Nephron progenitor cell (in vitro differentiated cells): ENCODE measurements at regions not wholly inside any gene's neighbourhood (a gene's known extent, or its start where the extent isn't known, plus 50 kb on each side); places are given as distances from the start of the nearest gene placed in this dataset.

Source experiments
- DNase-seq: peaks from one replicate; pipeline ENCODE4 v3.0.0; 2021
- H3K27ac Mint-ChIP-seq: 2 replicates; pipeline ENCODE4 v1.8.0; 2021; ENCODE audit warnings: mild to moderate bottlenecking, moderate library complexity, mixed read lengths
- H3K27me3 Mint-ChIP-seq: 2 replicates; pipeline ENCODE4 v1.8.0; 2021; ENCODE audit warnings: mild to moderate bottlenecking, low read depth, mixed read lengths; ENCODE audit not compliant: poor library complexity
- H3K36me3 Mint-ChIP-seq: 2 replicates; pipeline ENCODE4 v1.8.0; 2021; ENCODE audit warnings: low read depth, mixed read lengths
- H3K4me1 Mint-ChIP-seq: 2 replicates; pipeline ENCODE4 v1.8.0; 2021; ENCODE audit warnings: mixed read lengths
- H3K4me3 Mint-ChIP-seq: 2 replicates; pipeline ENCODE4 v1.8.0; 2021; ENCODE audit warnings: mild to moderate bottlenecking, moderate library complexity, mixed read lengths
- H3K9me3 Mint-ChIP-seq: 2 replicates; pipeline ENCODE4 v1.8.0; 2021; ENCODE audit warnings: mild to moderate bottlenecking, moderate library complexity, mixed read lengths
- TF ChIP-seq, protein P1 (sequence below): fragments of 200-600 bp; sonication (generic); IDR thresholded peaks from 2 replicates; pipeline ENCODE4 v1.5.0; 2021; ENCODE audit warnings: antibody characterized with exemption

DNA sequence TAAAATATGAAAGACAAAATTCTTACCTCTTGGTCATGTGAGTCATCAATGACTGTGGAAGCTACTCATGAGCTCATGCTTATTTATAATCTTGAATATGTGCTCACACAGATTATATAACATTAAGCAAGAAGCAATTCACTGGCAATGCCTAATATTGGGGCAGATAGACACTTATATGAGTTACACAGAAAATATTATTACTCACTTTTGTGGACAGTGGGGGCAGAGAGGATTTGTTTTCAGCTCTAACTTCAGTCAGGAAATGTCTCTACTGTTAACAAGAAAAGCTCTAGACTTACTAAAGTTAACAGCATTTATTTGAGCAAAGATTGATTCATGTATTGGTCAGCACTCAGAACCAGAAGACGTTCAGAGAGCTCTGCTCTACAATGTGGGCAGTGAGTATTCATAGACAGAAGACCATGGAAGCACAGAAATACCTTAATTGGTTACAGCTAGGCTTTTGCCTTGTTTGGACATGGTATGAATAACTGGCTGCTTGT is 85.8 kb upstream of the AHI1 start:
- TF ChIP-seq, protein P1, sequence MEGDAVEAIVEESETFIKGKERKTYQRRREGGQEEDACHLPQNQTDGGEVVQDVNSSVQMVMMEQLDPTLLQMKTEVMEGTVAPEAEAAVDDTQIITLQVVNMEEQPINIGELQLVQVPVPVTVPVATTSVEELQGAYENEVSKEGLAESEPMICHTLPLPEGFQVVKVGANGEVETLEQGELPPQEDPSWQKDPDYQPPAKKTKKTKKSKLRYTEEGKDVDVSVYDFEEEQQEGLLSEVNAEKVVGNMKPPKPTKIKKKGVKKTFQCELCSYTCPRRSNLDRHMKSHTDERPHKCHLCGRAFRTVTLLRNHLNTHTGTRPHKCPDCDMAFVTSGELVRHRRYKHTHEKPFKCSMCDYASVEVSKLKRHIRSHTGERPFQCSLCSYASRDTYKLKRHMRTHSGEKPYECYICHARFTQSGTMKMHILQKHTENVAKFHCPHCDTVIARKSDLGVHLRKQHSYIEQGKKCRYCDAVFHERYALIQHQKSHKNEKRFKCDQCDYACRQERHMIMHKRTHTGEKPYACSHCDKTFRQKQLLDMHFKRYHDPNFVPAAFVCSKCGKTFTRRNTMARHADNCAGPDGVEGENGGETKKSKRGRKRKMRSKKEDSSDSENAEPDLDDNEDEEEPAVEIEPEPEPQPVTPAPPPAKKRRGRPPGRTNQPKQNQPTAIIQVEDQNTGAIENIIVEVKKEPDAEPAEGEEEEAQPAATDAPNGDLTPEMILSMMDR, result no peak
- Mint-ChIP-seq H3K36me3 (no peaks in the 10 kb centered on the region), H3K4me1 (no peaks in the 10 kb centered on the region)

DNA sequence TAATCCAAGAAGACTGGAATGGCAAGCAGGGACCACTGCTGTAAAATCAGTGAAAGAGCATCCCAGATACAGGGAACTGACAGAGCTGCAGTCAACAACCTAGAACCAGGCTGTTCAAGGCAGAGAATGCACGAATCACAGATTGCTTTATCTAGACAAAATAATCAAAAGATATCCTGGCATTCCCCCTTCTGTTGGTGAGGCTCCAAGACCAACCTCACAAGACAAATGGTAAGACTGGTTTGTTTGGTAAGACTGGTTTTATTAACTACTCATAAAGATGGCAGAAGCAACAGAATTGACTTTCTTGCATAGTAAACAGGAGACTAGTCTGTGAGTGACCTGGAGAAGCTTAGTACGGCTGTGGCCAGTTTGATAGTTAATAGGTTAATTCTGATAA is 88.8 kb upstream of the AHI1 start:
- peaks cover 3% of the 10 kb centered on the region for H3K36me3 Mint-ChIP-seq
- H3K27me3 Mint-ChIP-seq, result peaks cover 4% of the 10 kb centered on the region
- H3K4me1 Mint-ChIP-seq, result no peaks in the 10 kb centered on the region
- no peak overlapping the region for H3K27ac Mint-ChIP-seq
- H3K4me3 Mint-ChIP-seq, result no peak overlapping the region
- H3K9me3 Mint-ChIP-seq, result no peaks in the 10 kb centered on the region
- TF ChIP-seq, protein P1, result no peak
- no peak for DNase-seq

More for the DNA sequence above, 85.8 kb upstream of the AHI1 start:
- Mint-ChIP-seq H3K27ac (no peak overlapping the region), H3K27me3 (peaks cover 4% of the 10 kb centered on the region), H3K4me3 (no peak overlapping the region), H3K9me3 (no peaks in the 10 kb centered on the region)
- DNase-seq, result no peak

DNA sequence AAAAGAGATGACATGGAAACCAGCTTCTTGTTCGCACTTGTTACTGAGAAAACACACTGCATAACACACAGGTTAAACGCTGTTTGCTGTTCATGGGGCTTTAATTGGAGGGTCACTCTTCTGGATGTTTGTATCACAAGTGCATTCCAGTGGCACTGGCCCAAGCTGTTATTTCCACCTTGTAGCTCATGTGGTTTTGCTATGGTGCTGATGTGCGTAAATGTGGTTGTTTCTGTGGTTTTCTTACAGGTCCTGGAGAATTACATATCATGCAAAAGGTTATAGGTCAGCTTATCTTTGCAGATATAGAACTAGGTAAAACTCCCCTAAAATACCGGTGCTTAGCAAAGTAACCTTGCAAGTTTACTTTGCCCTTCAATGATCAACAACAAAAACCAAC is 89.3 kb upstream of the AHI1 start:
- H3K27me3 Mint-ChIP-seq, result peaks cover 4% of the 10 kb centered on the region
- H3K4me1 Mint-ChIP-seq, result no peaks in the 10 kb centered on the region
- DNase-seq, result no peak
- no peaks in the 10 kb centered on the region for H3K9me3 Mint-ChIP-seq
- H3K27ac Mint-ChIP-seq, result no peak overlapping the region
- peaks cover 3% of the 10 kb centered on the region for H3K36me3 Mint-ChIP-seq
- no peak overlapping the region for H3K4me3 Mint-ChIP-seq
- TF ChIP-seq, protein P1, result no peak

DNA sequence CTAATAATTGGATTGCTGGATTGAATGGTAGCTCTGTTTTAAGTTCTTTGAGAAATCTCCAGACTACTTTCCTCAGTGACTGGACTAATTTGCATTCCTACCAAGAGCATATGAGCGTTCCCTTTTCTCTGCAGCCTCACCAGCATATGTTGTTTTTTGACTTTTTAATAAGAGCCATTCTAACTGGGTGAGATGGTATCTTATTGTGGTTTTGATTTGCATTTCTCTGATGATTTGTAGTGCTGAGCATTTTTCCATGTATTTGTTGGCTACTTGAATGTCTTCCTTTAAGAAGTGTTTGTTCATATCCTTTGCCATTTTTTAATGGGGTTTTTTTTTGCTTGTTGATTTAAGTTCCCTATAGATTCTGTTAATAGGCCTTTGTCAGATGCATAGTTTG is 94.7 kb upstream of the AHI1 start:
- Mint-ChIP-seq H3K27ac (no peak overlapping the region), H3K36me3 (peaks cover 3% of the 10 kb centered on the region), H3K9me3 (peaks cover 9% of the 10 kb centered on the region), H3K4me1 (no peaks in the 10 kb centered on the region), H3K4me3 (no peak overlapping the region), H3K27me3 (no peaks in the 10 kb centered on the region)
- DNase-seq, result no peak
- TF ChIP-seq, protein P1, result no peak

DNA sequence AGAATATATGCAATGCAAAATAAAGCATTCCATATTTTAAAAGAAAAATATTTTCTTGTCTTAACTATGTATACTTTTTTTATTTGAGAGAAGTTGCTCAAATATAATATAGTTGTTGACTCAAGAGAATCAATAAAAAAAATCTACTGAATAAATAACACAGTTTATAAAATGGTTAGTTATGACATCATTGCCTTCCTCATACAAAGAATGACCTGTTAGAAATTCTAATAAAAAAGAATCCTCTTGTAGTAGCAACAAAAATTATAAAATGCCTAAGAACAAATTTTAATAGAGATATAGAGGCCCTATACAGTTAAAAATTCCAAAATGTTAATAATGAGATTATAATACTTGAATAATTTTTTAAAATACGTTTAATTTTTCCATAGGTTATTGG is 96.5 kb upstream of the AHI1 start:
- no peak overlapping the region for H3K27ac Mint-ChIP-seq
- TF ChIP-seq, protein P1, result no peak
- H3K4me1 Mint-ChIP-seq, result no peaks in the 10 kb centered on the region

DNA sequence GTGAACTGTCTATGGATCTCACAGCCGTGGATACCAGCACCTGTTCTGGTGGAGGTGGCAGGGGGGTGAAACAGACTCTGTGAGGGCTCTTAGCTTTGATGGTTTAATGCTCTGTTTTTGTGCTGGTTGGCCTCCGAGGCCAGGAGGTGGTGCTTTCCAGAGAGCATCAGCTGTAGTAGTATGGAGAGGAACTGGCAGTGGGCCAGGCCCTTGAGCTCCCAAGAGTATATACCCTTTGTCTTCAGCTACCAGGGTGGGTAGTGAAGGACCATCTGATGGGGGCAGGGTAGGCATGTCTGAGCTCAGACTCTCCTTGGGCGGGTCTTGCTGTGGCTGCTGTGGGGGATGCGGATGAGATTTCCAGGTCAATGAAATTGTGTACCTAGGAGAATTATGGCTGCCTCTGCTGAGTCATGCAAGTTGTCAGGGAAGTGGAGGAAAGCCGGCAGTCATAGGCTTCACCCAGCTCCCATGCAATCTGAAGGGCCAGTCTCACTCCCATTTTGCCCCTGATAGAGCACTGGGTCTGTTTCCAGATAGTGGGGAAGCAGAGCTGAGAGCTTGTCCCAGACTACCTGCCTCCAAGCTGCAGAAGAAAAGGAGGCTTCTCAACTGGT is 102.7 kb upstream of the AHI1 start:
- TF ChIP-seq, protein P1, result no peak
- Mint-ChIP-seq H3K9me3 (peaks cover 30% of the 10 kb centered on the region), H3K36me3 (no peaks in the 10 kb centered on the region), H3K4me1 (peaks cover 13% of the 10 kb centered on the region), H3K4me3 (no peak overlapping the region), H3K27me3 (peaks cover 6% of the 10 kb centered on the region), H3K27ac (no peak overlapping the region)
- DNase-seq, result no peak

More for the DNA sequence above, 96.5 kb upstream of the AHI1 start:
- Mint-ChIP-seq H3K4me3 (no peak overlapping the region), H3K27me3 (no peaks in the 10 kb centered on the region), H3K9me3 (peaks cover 24% of the 10 kb centered on the region), H3K36me3 (peaks cover 3% of the 10 kb centered on the region)
- DNase-seq, result no peak
